ENCODE measurements at regions not wholly inside any gene's neighbourhood (a gene's known extent, or its start where the extent isn't known, plus 50 kb on each side); places are given as distances from the start of the nearest gene placed in this dataset.
"Not testable (repeated sequence)": the region's sequence is repeated elsewhere in the genome, so short reads cannot be mapped to it uniquely, and the experiment has no call there.

DNA sequence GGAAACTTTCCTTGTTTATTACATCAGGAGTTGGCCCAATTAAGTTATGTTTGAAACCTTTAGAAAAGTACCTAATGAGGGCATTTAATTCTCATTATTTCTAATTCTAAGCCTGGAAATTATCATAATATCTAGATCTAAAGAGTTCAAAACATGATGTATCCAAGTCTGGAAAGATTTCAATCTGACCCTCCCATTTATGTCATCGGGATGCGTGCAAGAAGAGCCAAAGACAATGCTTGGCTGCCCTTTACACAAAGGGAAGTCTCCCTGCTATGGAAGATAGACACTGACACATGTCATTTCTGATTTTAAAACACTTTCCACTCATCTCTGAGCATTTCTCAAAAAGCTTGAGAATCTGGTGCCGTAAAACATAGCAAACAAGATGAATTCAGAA, 222.4 kb downstream of the ANTXR2 start:
- ChIA-PET POLR2A (no interaction called here), CTCF (no interaction called here)
- Mint-ChIP-seq H3K27me3 (no peaks in the 10 kb centered on the region), H3K36me3 (ENCODE audit: low read depth) (no peaks in the 10 kb centered on the region), H3K4me1 (no peaks in the 10 kb centered on the region), H3K4me3 (no peak overlapping the region), H3K9me3 (peaks cover 2% of the 10 kb centered on the region), H3K27ac (no peak overlapping the region)
- DNase-seq: no peak

DNA sequence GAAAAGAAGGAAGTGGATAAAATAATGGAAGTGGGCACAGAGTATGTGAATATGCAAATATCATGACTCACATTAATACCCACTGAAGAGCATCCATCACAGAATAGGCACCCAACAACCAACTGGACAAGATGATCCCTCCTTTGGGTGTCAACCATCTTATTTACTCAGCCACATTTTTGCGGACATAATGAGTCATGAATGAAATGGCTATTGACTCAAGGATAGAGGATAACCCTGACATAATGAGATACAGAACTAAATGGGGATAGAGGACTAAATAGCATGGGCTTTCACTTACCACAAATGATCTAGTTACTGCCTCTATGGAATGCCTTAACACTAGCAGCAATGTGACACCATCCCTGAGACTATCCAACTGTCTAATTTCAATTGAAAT, 224.7 kb downstream of the ANTXR2 start:
- Mint-ChIP-seq H3K36me3 (ENCODE audit: low read depth) (no peaks in the 10 kb centered on the region), H3K4me1 (no peaks in the 10 kb centered on the region), H3K4me3 (no peak overlapping the region), H3K27me3 (peaks cover 1% of the 10 kb centered on the region), H3K9me3 (peaks cover 13% of the 10 kb centered on the region), H3K27ac (no peak overlapping the region)
- DNase-seq: no peak
- POLR2A ChIA-PET: no interaction called here
- CTCF ChIA-PET: no interaction called here

DNA sequence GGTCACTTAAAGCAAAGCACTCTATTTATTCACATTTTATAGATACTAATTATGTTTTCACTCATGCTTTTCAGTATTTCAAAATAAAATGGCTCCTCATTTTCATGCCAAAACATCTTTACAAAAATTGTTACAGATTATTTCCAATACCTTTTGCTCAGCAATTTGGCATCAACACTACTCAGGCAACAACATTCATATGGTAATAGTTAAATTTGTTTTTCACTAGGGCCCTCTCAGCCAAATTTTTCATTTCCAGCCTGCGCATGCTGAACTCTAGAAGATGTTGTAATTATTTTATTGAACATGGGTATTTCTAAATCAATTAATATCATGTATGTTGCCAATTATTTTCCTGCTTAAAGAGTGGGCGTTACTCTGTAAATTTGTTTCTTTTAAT, 225.6 kb downstream of the ANTXR2 start:
- peaks cover 13% of the 10 kb centered on the region for H3K9me3 Mint-ChIP-seq
- POLR2A ChIA-PET: no interaction called here
- DNase-seq: no peak

DNA sequence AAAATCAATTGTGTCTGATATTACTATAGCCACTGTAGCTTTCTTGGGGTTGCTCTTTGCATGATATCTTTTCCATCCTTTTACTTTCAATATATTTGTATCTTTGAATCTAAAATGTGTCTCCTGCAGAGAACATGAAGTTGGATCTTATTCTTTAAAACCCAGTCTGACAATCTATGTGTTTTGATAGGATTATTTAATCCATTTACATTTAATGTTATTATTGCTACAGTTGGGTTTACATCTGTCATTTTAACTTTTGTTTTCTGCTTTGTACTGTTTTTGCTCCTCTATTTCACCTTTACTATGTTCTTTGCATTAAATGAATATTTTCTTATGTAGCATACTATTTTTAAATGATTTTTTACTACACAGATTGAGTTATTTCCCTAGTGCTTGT, 230.9 kb downstream of the ANTXR2 start:
- POLR2A ChIA-PET: no interaction called here
- H3K36me3 Mint-ChIP-seq (ENCODE audit: low read depth): no peaks in the 10 kb centered on the region
- no peak overlapping the region for H3K4me3 Mint-ChIP-seq

More for the DNA sequence above, 225.6 kb downstream of the ANTXR2 start:
- H3K27me3 Mint-ChIP-seq: peaks cover 2% of the 10 kb centered on the region
- H3K36me3 Mint-ChIP-seq (ENCODE audit: low read depth): no peaks in the 10 kb centered on the region
- no peak overlapping the region for H3K4me3 Mint-ChIP-seq
- no peaks in the 10 kb centered on the region for H3K4me1 Mint-ChIP-seq
- CTCF ChIA-PET: no interaction called here
- no peak overlapping the region for H3K27ac Mint-ChIP-seq

DNA sequence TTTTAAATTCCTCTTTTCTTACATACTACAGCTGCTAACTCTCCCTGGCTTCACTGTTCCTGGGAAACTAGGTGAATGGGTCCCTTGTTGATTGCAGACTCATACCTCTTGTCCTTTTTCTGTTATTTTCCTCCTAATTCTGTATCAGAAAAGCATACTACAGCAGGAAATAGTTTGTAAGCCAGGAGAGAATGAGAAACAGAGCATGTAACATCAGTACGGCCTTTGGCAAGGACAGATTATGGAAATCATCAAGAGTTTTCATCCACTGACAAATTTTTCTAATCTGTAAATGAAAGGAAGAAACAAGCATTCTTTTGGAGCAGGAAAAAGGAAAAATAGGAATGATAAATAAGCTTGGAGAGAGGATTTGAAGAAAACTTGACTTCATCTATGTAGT, 239.2 kb downstream of the ANTXR2 start:
- POLR2A ChIA-PET: no interaction called here

More for the DNA sequence above, 230.9 kb downstream of the ANTXR2 start:
- Mint-ChIP-seq H3K27me3 (peaks cover 2% of the 10 kb centered on the region), H3K9me3 (peaks cover 17% of the 10 kb centered on the region), H3K27ac (no peak overlapping the region), H3K4me1 (no peaks in the 10 kb centered on the region)
- CTCF ChIA-PET: no interaction called here
- DNase-seq: no peak

DNA sequence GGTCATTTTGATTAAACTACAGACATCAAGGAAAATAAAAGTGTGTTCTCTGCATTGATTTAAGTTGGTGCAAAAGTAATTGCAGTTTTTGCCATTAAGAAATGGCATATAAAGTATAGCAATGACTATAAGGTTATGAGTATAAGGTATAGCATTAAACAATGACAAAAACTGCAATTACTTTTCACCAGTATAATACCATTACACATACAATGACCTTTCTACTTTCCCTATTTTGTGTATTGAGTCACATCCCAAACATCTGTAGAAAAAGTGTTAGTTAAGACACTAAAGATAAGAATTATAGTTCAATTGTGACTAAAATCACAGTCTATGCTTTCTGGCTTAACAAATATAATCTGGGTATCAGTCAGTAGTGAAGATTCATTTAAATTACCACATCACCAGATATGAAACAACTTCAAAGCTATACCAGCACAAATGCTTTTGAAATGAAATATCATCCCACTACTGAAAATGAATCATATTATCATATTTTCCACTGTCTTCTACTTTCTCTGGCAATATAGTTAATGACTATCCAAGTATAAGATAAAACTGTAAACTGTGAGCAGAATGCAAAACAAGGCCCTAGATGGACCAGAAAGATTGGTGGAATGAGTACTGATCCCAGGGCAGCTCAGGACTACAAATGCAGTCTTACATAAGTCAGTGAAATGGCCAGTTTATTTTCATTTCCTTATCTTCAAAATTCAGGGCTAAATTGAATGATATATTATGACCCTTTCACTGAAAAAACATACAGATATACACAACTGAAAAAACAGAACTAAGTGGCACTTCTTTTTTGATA, 241.1 kb downstream of the ANTXR2 start:
- no peak overlapping the region for H3K4me3 Mint-ChIP-seq
- H3K27ac Mint-ChIP-seq: no peak overlapping the region
- CTCF ChIA-PET: no interaction called here
- H3K9me3 Mint-ChIP-seq: peaks cover 5% of the 10 kb centered on the region
- peaks cover 4% of the 10 kb centered on the region for H3K27me3 Mint-ChIP-seq
- POLR2A ChIA-PET: no interaction called here
- H3K4me1 Mint-ChIP-seq: no peaks in the 10 kb centered on the region
- H3K36me3 Mint-ChIP-seq (ENCODE audit: low read depth): no peaks in the 10 kb centered on the region
- no peak for DNase-seq

More for the DNA sequence above, 239.2 kb downstream of the ANTXR2 start:
- H3K9me3 Mint-ChIP-seq: peaks cover 7% of the 10 kb centered on the region
- H3K27ac Mint-ChIP-seq: no peak overlapping the region
- no peaks in the 10 kb centered on the region for H3K4me1 Mint-ChIP-seq
- CTCF ChIA-PET: interaction anchor here (0.6 to 1.1 kb wide), 2 partner anchors 42 to 1121 kb away, joined by 3 read pairs; no protein-coding TSS in a partner anchor
- H3K36me3 Mint-ChIP-seq (ENCODE audit: low read depth): no peaks in the 10 kb centered on the region
- H3K4me3 Mint-ChIP-seq: no peak overlapping the region
- DNase-seq: no peak
- peaks cover 4% of the 10 kb centered on the region for H3K27me3 Mint-ChIP-seq

DNA sequence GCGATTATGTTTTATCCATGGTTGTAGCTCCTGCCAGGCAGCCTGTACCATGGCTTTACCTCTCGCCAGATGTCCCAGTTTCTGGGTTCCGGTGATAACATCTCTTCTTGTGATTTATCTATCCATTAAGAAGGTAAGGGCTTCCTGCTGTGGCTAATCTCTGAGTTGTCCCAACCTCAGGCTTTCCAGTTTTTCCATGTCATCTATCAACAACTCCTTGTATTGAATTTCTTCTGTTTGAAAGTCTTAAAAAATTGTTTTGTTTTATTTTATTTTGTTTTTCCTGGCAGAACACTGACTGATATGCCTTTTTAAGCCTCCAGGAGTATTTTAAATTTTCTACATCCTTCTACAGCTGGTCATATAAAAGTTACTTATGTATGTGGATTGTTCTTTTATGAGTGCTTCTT, 241.9 kb downstream of the ANTXR2 start:
- H3K27me3 Mint-ChIP-seq: peaks cover 4% of the 10 kb centered on the region
- no peak overlapping the region for H3K27ac Mint-ChIP-seq
- no peaks in the 10 kb centered on the region for H3K4me1 Mint-ChIP-seq
- no peak overlapping the region for H3K4me3 Mint-ChIP-seq
- peaks cover 2% of the 10 kb centered on the region for H3K9me3 Mint-ChIP-seq
- DNase-seq: no peak
- ChIA-PET POLR2A (no interaction called here), CTCF (interaction anchor here (0.9 kb wide), 1 partner anchor 10 kb away, joined by 3 read pairs; no protein-coding TSS in a partner anchor)
- no peaks in the 10 kb centered on the region for H3K36me3 Mint-ChIP-seq (ENCODE audit: low read depth)

DNA sequence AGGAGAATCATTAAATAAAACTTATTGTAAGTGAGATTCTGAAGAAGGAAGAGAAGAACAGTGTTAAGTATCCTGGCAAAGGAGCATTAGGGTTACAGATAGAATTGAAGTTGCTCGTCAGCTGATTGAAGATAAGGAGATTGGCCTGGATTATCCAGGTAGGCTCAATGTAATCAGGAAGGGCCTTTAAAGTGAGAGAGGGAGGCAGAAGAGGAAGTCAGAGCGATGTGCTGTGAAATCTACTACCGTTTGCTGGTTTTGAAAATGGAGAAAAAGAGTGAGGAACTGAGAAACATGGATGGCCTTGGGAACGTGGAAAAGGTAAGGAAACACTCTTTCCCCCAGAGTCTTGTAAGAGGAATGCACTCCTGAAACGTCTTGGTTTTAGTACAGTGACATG, 245.7 kb downstream of the ANTXR2 start:
- ChIA-PET CTCF (no interaction called here), POLR2A (no interaction called here)
- Mint-ChIP-seq H3K27me3 (peaks cover 4% of the 10 kb centered on the region), H3K36me3 (ENCODE audit: low read depth) (no peaks in the 10 kb centered on the region), H3K27ac (no peak overlapping the region), H3K4me1 (no peaks in the 10 kb centered on the region), H3K4me3 (no peak overlapping the region), H3K9me3 (peaks cover 4% of the 10 kb centered on the region)
- no peak for DNase-seq

DNA sequence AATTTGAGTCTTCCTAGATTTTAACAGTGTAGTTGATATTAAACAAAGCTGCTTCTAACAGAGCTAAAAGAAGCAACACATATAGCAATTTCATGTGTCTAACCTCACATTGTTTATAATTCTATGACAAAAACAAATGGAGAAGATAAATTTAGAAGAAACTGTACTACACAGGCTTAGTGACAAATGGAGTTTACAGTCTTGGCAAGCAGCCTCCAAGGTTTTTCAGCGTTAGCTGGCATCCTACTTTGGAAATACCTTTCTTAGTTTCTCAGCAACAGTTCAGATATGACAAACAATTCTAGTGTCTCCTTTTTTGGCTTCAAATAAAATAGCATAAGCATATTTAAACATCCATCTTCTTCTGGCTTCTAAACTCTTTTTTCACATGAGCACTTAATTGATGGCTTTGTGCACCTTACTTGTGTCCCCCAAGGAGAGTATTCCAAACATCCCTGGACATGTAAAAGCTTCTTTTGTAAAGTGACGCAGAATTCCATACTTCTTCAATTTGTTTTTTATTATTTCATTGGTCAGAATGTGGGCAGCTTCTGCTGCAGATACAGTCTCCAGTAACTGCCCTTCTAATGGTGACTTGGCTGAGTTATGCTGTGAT, 249.8 kb downstream of the ANTXR2 start:
- H3K27me3 Mint-ChIP-seq: peaks cover 2% of the 10 kb centered on the region
- H3K4me3 Mint-ChIP-seq: no peak overlapping the region
- H3K36me3 Mint-ChIP-seq (ENCODE audit: low read depth): no peaks in the 10 kb centered on the region
- no peak overlapping the region for H3K27ac Mint-ChIP-seq
- no peak for DNase-seq
- ChIA-PET POLR2A (no interaction called here), CTCF (interaction anchor here (0.6 to 1.0 kb wide), 2 partner anchors 361 to 1208 kb away, joined by 3 read pairs; no protein-coding TSS in a partner anchor)
- no peaks in the 10 kb centered on the region for H3K4me1 Mint-ChIP-seq
- H3K9me3 Mint-ChIP-seq: peaks cover 3% of the 10 kb centered on the region

DNA sequence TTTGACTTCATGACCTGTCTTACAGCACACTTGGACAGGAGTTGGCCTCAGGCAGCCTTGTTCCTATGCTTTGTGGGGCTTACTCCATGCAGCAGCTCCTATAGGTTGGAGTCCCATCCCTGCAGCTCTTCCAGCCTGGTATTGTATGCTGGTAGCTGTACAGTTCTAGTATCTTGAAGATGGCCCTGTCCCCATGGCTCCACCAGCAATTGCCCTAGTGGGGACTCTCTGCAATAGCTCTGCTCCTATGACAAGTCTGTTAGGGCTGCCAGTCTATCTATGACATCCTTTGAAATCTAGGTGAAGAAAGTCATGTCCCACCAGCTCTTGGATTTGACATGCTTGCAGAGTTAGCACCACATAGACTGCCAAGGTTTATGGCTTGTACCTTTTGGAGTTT, 252.6 kb downstream of the ANTXR2 start:
- no peak for DNase-seq
- Mint-ChIP-seq H3K4me1 (no peaks in the 10 kb centered on the region), H3K27ac (no peak overlapping the region), H3K27me3 (peaks cover 2% of the 10 kb centered on the region), H3K4me3 (no peak overlapping the region), H3K36me3 (ENCODE audit: low read depth) (no peaks in the 10 kb centered on the region), H3K9me3 (peaks cover 3% of the 10 kb centered on the region)
- ChIA-PET POLR2A (no interaction called here), CTCF (interaction anchor here (0.6 to 1.2 kb wide), 2 partner anchors 11 to 1281 kb away, joined by 3 read pairs; no protein-coding TSS in a partner anchor)

DNA sequence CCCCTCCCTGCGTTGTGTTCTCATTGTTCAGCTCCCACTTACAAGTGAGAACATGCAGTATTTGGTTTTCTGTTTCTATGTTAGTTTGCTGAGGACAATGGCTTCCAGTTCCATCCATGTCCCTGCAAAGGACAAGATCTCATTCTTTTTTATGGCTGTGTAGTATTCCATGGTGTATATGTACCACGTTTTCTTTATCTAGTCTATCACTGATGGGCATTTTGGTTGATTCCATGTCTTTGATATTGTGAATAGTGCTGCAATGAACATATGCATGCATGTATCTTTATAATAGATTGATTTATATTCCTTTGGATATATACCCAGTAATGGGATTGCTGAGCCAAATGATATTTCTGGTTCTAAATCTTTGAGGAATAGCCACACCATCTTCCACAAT, 265.1 kb downstream of the ANTXR2 start:
- H3K4me3 Mint-ChIP-seq; H3K36me3 Mint-ChIP-seq (ENCODE audit: low read depth); H3K27ac Mint-ChIP-seq; POLR2A ChIA-PET; DNase-seq; H3K9me3 Mint-ChIP-seq; H3K27me3 Mint-ChIP-seq; CTCF ChIA-PET; H3K4me1 Mint-ChIP-seq: not testable (repeated sequence)

DNA sequence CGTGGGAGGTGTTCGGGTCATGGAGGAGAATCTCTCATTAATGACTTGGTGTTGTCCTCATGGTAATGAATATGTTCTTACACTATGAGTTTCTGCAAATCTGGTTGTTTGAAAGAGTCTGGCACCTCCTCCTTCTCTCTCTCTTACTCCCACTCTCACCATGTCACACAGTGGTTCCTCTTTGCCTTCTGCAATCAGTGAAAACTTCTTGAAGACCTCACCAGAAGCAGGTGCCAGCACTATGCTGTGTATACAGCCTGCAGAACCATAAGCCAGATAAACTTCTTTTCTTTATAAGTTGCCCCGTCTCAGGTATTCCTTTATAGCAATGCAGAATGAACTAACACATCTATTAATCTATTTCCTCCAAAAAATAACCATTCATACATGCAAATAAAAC, 275.0 kb downstream of the ANTXR2 start:
- no peaks in the 10 kb centered on the region for H3K36me3 Mint-ChIP-seq (ENCODE audit: low read depth)
- no peaks in the 10 kb centered on the region for H3K9me3 Mint-ChIP-seq
- no peak for DNase-seq
- H3K27me3 Mint-ChIP-seq: no peaks in the 10 kb centered on the region
- H3K27ac Mint-ChIP-seq: no peak overlapping the region
- H3K4me3 Mint-ChIP-seq: no peak overlapping the region
- ChIA-PET CTCF (no interaction called here), POLR2A (no interaction called here)
- H3K4me1 Mint-ChIP-seq: no peaks in the 10 kb centered on the region

DNA sequence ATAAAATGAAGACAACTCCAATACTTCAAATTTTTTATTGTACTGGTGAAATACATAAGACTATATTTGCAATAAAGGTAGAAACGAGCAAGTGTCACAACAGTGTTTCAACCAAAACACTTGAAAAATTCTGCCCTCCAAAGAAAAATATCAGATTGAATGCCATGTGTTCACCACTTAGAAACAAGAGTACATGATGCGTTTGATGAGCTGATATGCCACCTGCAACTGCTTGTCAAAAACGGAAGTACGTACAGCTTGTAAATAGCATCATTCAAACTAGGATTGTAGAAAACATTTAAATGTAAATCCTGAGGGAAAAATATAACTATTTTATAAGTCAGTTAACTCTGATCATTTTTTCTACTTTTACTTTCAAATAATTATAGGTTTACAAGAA, 276.1 kb downstream of the ANTXR2 start:
- H3K4me1 Mint-ChIP-seq: no peaks in the 10 kb centered on the region
- POLR2A ChIA-PET: no interaction called here
- no peaks in the 10 kb centered on the region for H3K27me3 Mint-ChIP-seq
- H3K9me3 Mint-ChIP-seq: no peaks in the 10 kb centered on the region
- no peaks in the 10 kb centered on the region for H3K36me3 Mint-ChIP-seq (ENCODE audit: low read depth)
- CTCF ChIA-PET: no interaction called here
- DNase-seq: no peak
- H3K27ac Mint-ChIP-seq: no peak overlapping the region
- no peak overlapping the region for H3K4me3 Mint-ChIP-seq

DNA sequence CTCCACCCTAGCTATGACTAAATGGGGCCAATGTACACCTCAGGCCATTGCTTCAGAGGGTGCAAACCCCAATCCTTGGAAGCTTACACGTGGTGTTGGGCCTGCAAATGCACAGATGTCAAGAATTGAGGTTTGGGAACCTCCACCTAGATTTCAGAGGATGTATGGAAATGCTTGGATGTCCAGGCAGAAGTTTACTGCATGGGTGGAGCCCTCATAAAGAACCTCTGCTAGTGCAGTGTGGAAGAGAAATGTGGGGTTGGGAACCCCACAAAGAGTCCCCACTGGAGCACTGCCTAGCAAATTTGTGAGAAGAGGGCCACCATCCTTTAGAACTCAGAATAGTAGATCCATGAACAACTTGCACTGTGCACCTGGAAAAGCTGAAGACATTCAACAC, 284.1 kb downstream of the ANTXR2 start:
- DNase-seq: no peak
- POLR2A ChIA-PET: no interaction called here
- H3K4me1 Mint-ChIP-seq: no peaks in the 10 kb centered on the region
- no peak overlapping the region for H3K4me3 Mint-ChIP-seq
- CTCF ChIA-PET: no interaction called here
- H3K9me3 Mint-ChIP-seq: peaks cover 28% of the 10 kb centered on the region
- peaks cover 3% of the 10 kb centered on the region for H3K27me3 Mint-ChIP-seq
- H3K27ac Mint-ChIP-seq: no peak overlapping the region
- no peaks in the 10 kb centered on the region for H3K36me3 Mint-ChIP-seq (ENCODE audit: low read depth)
